HG02885 (cell line): ENCODE measurements at regions not wholly inside any gene's neighbourhood (a gene's known extent, or its start where the extent isn't known, plus 50 kb on each side); places are given as distances from the start of the nearest gene placed in this dataset.
"Not testable (repeated sequence)": the region's sequence is repeated elsewhere in the genome, so short reads cannot be mapped to it uniquely, and the experiment has no call there.

Experiments used
- ATAC-seq: cut with Tn5 transposase; IDR thresholded peaks from one replicate; pipeline ENCODE4 v1.9.1; 2021; ENCODE audit warnings: mild to moderate bottlenecking; ENCODE audit not compliant: unreplicated experiment, poor library complexity

DNA sequence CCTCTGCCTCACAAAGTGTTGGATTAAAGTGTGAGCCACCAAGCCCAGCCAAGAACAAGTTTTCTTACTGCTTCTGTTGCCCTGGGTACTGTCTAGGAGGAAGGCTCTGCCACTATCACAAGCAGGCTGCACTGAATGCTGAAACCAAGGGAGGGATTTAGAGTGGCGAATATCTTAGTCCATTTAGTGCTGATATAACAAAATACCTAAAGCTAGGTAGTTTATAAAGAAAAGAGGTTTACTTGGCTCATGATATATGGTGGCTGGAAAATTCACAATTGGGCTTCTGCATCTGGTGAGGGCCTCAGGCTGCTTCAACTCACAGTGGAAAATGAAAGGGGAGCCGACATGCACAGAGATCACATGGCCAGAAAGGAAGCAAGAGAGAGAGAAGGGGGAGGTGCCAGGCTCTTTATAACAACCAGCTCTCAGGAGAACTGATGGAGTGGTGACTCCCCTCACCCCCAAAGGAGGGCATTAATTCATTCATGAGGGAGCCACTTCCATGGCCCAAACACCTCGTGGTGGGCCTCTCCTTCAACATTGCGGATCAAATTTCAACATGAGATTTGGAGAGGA is 146.0 kb upstream of the SERPINE2 start:
- no peak for ATAC-seq

DNA sequence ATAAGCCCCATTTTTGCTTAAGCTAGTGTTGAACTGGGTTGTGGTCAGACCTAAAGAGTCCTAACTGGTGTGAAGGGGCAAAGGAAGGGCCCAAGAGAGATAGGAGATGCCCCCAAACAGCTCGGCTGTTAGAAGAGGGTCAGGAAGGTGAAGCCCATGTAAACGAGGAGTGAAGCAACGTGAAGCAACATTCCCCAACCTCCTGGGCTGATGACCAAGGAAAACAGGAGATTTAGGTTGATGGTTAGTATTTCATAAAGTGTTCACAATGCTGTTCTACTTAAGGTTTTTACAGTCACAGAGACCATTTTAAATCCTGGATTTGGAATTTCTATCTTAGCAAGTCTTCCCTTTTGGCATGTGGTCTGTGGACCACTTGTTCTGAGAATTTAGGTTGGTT is 144.0 kb upstream of the SERPINE2 start:
- ATAC-seq, result no peak

DNA sequence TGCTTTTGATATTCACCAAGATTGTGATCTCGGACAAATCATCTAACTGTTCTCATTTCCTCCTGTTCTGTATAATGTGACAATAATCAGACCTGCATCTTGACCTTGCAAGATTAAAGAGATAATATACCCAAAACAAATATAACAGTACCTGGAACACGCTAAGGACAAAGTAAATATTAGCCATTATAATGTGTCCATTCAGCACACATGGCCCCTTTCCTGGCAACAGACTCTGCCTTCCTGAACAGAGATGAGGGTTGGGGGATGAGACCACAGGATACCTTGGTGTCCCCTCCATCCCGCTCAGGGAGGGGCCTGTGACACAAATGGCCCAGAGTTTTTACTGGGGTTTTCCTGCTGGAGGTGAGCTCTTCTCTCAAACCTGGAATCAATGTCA is 143.4 kb upstream of the SERPINE2 start:
- ATAC-seq, result no peak

DNA sequence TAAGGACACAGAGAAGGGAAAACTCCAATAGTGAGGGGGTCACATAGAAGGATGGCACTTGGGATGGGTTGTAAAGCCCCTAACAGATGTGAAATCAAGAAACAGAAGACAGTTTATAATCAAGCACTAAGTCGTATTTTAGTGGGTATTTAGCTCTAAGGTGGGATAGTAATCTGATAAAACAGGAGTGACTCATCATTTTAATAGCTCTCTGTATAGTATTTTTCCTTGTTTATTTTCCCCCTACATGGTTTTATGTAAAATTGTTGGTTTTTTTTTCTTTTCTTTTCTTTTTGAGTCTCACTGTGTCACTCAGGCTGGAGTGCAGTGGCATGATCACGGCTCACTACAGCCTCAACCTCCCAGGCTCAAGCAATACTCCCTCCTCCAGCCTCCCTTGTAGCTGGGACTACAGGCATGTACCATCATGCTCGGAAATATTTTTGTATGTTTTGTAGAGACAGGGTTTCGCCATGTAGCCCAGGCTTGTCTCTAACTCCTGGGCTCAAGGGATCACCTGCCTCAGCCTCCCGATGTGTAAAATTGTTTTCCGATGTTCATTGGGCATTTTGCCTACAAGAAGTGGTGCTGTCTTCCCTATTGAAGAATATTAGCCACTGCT is 142.6 kb upstream of the SERPINE2 start:
- ATAC-seq, result no peak

DNA sequence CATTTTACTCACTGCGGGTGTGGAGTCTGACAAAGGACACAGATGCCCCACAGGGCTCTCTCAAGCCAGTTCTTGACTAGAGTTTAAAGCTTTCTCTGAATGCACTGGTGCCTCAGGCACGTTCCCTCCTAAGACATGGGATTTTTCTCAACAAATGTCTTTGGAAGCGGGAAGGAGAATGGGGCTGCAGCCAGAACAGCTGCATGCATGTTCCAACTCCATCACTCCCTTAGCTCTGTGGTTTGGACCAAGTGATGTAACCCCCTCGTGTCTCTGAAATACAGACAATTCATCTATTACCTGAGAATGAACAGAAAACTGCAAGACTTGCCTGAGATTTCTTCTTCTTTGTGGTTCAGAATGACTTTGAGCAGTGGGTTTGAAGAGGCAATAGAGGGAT is 141.7 kb upstream of the SERPINE2 start:
- no peak for ATAC-seq

DNA sequence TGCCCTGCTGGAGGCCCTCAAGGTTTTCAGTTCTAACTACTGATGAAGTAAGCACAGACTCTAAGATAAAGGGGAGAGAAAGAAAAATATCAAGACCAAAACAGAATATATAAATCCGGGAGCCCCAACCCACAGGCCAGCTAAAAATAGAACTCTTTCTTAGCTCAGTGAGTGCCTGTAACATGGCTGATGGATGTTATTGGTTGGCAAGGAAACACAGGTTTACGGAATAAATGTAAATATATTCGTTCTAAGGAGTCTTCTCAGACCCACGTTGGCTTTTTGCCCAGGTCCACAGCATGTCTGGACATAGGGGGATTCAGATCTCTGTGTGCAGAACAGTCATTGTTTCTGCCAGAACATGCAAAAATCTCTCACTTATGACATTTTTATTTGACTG is 139.0 kb upstream of the SERPINE2 start:
- ATAC-seq, result no peak

DNA sequence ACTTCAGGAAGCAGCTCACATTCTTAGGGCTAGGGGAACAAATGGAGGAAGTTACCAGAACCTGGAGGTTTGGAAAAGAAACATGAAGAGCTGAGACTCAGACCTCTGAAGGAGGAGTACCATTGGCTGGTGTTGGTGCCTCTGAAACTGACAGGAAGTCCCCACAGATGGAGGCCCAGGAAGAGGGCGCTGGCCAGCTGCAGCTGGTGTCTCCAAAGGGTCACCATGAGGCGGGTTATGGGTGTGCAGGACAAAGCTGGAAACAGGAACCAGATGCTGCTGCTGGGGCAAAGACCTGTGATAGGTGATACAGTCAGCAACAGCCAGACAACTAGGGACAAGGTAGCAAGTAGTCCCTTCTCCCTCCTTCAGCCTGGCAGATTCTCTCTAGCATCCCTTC is 136.5 kb upstream of the SERPINE2 start:
- ATAC-seq, result no peak

DNA sequence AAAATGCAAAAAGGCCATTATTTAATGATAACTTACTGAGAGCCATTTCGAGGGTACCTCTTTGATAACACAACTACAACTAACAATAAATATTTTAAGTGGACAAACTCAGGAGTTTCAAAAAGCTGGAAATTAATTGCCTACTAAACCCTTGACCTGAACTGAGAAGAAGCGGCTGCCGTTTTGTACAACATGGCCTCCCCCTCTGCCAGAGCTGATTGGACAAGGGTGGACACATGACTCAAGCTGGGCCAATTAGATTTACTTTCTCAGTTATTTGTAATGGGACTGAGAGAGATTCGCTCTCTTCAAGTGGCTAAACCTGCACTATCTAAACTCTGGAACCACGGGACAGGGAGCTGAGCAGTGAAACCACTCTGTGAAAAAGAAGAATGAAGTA is 135.9 kb upstream of the SERPINE2 start:
- ATAC-seq, result no peak

DNA sequence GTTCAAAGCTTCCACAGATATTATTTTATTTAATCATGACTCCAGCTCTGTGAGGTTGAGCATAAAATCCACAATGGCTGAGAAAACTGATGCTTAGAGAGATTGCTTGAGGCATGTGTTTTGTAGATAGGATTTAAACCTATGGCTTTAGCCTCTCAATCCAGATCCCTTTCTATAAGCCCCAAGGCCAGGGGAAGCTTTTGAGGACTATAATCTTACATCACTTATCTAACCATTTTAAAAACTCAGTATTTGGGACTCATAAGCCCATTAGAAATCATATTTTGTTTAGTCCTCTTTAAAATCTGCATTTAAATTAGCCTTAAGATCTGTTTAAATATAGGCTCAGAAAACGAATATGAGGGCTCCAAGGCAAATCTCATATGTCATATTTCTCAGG is 135.4 kb upstream of the SERPINE2 start:
- ATAC-seq, result no peak

DNA sequence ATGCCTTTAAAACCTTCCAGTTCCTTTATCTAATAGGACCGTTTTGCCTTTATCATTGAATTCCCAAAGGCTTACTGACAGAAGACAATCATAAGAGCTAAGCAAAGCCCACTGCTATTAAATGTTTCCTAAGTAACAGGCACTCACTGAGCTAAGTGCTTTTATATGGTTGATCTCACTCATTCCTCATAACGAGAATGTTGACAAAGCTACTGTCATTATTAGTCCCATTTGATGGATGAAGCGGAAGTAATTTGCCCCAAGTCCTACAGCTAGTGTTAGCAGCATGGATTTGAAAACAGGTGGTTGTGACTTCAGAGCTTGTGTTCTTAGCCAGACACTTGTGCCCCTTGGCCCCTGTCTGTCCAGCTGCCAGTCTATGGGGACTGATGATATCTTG is 134.8 kb upstream of the SERPINE2 start:
- no peak for ATAC-seq

DNA sequence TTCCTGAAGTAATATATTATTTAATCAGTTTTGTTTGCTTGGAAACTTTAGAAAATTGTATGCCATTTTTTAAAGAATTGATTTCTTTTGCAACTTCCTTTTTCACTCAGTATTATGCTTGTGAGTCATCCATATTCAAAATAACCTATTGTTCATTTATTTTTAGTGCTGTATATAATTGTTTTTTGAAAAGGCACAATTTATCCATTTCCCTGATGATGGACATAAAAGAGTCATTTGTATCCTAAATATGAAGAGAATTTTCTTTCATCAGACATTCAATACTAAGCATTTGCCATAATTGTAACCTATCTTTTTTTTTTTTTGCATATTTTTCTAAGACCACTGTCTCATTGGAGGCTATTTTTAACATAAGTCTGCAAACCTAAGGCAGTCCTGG is 134.1 kb upstream of the SERPINE2 start:
- no peak for ATAC-seq

DNA sequence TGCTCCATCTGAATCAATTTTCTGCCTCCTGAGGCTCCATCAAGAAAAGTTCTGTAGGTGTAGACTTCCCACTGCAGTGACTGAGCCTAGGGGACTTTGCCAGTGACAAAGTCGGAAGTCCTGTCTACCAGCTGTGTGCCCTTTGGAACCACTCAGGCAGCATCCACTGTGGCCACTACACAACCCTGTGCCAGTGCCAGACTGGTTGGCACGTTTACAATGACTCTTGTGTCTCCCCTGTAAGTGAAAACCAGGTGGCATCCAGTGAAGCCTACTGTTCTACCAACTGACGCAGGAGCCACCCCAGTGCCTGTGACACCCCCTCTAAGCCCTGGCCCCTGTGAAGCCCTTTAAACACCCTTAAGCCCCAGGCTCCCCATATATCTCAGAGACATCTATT is 132.1 kb upstream of the SERPINE2 start:
- ATAC-seq, result no peak

DNA sequence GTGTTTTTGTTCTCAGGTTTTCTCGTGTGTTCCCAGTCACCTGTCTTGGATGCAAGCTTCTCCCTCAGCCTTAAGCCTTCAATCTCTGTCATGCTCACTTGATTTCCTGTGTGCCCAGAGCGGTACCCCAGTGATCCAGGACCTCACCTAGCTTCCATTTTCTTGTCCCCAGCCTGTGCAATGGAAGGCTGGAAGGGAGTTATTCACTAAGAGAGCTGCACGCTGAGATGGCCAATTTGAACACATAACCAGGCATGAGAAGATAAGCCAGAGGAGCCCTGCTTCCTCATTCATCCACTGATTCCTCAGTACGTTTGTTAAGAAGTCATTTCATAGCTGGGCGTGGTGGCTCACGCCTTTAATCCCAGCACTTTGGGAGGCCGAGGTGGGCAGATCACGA is 130.8 kb upstream of the SERPINE2 start:
- ATAC-seq, result no peak

DNA sequence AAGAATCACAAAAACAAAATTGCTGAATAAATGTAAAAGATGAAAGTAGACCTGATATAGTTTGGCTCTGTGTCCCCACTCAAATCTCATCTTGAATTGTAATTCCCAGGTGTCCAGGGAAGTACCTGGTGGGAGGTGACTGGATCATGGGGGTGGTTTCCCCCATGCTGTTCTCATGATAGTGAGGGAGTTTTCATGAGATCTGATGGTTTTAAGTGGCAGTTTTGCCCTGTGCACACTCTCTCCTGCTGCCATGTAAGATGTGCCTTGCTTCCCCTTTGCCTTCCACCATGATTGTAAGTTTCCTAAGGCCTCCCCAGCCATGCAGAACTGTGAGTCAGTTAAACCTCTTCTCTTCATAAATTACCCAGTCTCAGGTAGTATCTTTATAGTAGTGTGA is 128.7 kb upstream of the SERPINE2 start:
- ATAC-seq, result not testable (repeated sequence)

DNA sequence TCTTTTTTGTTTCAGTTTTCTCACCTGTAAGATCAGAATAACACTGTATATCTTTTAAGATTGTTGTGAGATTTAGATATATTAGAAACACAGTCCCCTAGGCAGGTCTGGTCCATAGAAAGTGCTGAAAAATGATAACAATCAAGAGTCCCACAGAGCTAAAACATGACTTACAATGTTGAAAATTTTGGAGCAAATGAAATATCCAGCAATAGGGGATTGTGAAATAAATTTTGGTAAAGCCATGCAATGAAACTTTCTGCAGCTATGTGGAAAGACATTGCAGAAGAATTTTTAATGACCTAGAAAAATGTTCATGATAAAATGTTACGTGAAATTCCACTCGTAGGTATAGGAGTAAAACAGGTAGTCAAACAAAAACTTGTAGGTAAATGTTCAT is 127.6 kb upstream of the SERPINE2 start:
- no peak for ATAC-seq

DNA sequence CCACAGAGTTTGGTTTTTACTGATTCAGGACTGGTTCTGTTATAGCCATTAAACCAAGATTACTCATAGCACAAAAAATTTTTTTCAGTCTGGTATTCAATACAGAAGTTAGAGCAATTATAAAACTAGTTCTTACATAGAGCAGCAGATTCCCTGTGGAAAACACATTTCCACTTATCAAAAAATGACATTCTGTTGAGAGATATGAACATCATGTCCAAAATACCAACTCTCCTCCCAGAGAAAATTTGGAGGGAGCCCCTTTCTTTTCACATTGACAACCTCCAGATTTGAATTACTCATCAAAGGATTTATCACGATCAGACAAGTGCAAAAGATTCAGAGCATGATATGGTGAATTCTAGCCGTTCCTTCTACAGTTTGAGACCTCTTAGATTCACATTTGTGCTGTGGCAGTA is 126.8 kb upstream of the SERPINE2 start:
- ATAC-seq, result no peak

DNA sequence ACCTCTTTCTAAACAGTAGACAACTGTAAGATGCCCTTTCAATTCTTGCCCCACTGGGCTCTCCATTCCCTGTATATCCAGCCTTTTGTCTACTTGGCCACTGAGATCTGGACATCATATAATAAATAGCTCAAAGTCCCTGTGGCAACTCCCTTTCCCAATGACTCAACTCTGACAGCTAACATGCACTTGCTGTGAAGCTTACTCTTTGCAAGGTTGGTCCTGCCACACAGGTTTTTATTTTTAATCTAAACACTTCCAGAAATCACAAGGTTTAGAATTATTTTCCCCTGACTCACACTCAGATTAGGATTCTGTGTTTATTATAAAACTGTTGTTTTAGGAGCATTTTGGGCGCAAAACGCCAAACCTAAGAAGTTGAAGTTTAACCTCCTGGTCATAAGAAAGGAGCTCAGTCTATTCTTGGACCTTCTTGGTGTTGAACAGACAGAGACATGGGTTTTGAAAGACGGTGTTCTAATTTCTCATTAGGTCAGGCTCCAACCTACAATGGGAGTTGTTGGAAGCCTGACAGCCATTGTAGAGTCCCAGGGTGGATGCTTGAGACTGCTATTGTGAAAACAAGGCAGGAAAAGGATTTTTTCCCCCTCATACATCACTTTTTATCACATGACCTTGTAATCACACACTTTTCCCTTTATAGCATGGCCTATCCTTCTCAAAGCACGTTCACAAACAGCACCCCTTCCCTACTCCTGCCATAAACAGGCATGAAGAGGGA is 124.7 kb upstream of the SERPINE2 start:
- no peak for ATAC-seq

DNA sequence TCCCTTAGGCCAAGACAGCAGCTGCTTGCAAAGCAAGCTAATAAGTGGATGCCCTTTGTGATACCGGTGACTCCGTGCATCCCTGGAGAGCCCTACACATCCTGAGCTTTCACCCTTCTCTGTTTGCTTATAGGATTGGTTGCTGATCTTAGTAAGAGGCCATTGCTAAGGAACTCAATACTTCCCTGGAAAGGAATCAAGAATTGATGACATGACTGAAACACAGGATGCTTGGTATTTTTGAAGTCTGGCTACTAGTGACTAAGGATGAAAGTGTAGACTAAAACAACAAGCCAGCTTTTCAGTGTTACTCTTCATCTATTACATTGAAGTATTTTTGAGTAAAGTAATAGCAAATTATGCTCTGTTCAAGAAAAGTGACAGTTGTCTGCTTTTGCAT is 123.0 kb upstream of the SERPINE2 start:
- no peak for ATAC-seq

DNA sequence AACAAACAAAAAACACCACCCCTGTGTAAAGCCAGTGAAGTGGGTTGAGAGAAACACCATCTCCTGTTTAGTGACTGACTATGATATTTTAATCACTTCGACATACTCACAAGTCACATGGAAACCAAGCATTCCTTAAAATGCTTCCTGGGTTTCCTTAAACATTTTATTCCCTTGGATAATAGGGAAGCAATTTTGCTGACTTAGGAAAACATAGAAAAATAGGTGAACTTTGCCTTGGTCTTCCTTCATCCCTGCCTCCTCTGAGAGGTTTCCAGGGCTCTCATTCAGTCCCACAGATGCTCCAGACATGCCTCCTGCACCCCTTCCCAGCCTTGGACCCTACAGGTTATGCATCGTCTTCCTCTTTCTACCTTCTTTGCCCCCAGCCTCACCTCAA is 122.6 kb upstream of the SERPINE2 start:
- no peak for ATAC-seq

DNA sequence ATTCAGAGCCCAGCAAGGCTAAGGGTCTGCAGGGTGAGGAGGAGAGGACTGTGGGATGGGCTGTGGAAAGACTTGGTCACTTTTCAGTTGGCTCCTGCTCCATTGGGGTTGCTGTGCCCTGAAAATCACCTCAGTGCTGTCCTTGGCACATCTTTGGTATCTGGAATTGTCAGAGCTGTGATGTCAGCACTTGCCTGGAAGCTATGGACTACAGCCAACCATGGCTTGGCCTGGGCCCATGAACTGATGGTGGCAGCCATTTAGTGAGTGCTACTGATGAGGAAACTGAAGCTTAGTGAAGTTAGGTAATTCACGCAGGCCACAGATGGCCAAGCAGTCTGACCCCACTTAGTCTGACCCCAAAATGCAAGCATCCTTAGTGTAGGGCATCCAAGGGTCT is 121.8 kb upstream of the SERPINE2 start:
- ATAC-seq, result no peak

DNA sequence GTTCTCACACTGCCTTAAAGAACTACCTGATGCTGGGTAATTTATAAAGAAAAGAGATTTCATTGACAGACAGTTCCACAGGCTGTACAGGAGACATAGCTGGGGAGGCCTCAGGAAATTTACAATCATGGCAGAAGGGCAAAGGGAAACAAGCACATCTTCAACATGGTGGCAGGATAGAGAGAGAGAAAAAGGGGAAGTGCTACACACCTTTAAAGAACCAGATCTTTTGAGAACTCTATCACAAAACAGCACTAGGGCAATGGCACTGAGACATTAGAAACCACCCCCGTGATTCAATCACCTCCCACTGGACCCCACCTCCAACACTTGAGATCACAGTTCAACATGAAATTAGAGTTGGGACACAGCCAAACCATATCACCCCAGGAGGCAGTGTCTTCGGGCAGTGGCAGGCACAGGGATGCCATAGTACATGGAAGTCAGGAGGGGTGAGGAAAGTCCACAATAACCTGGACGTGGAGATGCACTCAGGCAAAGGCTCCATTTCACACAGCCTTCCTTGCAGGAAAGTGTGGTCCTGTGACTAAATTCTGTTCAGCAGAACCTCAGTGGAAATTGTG is 120.4 kb upstream of the SERPINE2 start:
- no peak for ATAC-seq

DNA sequence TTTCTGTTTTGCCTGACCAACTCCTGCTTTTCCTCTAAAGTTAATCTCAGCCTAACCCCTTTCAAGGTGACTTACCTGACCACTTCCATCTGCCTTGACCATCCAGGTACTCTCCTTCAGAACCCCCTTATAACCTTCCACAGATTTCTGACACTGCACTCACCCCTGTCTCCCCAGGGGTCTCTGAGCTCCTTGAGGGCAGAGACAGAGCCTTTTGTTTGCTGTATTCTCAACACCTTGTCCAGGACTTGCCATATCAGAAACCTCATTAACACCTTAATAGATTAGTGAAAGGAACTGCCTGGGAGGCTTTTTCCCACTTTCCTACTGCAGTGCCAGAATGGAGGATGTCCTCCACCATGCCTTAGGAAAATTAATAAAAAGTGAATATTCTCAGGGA is 119.7 kb upstream of the SERPINE2 start:
- ATAC-seq, result no peak
